MCF 10A (cell line): ENCODE measurements at regions not wholly inside any gene's neighbourhood (a gene's known extent, or its start where the extent isn't known, plus 50 kb on each side); places are given as distances from the start of the nearest gene placed in this dataset.

Source experiments
- BruUV-seq: library from RNA; stranded (reverse); fragments of 400-500 nt; replicated peaks from 2 replicates; lab custom pipeline; 2021; lab: Mats Ljungman, UMichigan
- CTCF ChIA-PET: fragments of 300-600 bp; sonication (Branson Sonifier 250); formaldehyde crosslinking; extraction: SDS; loops from one replicate; lab custom pipeline; 2021; ENCODE audit warnings: antibody characterized with exemption, inconsistent platforms; lab: Yijun Ruan, JAX
- POLR2A ChIA-PET: fragments of 300-600, 350-650 bp; sonication (Branson Sonifier 250); formaldehyde crosslinking; extraction: SDS; loops from one replicate; lab custom pipeline; 2020; ENCODE audit warnings: antibody characterized with exemption, inconsistent platforms; lab: Yijun Ruan, JAX
- DNase-seq: peaks from one replicate; pipeline ENCODE4 v3.0.0-alpha.2; 2018; ENCODE audit not compliant: unreplicated experiment
- H3K27ac Mint-ChIP-seq: one replicate; pipeline ENCODE4 v1.8.0; 2022; ENCODE audit warnings: mild to moderate bottlenecking, low read depth, mixed read lengths; ENCODE audit not compliant: unreplicated experiment
- H3K27me3 Mint-ChIP-seq: one replicate; pipeline ENCODE4 v1.8.0; 2022; ENCODE audit warnings: mixed read lengths; ENCODE audit not compliant: insufficient read depth, unreplicated experiment
- H3K36me3 Mint-ChIP-seq: one replicate; pipeline ENCODE4 v1.8.0; 2022; ENCODE audit warnings: mild to moderate bottlenecking, moderate library complexity, mixed read lengths; ENCODE audit not compliant: insufficient read depth, unreplicated experiment
- H3K4me1 Mint-ChIP-seq: one replicate; pipeline ENCODE4 v1.8.0; 2022; ENCODE audit warnings: mixed read lengths; ENCODE audit not compliant: insufficient read depth, unreplicated experiment
- H3K4me3 Mint-ChIP-seq: one replicate; pipeline ENCODE4 v1.8.0; 2022; ENCODE audit warnings: mild to moderate bottlenecking, moderate library complexity, mixed read lengths; ENCODE audit not compliant: unreplicated experiment
- H3K9me3 Mint-ChIP-seq: one replicate; pipeline ENCODE4 v1.8.0; 2022; ENCODE audit warnings: mixed read lengths; ENCODE audit not compliant: unreplicated experiment
- intact Hi-C: fragments of 100-400 bp; cut with micrococcal nuclease; formaldehyde crosslinking; loops from 2 replicates; pipeline ENCODE4 v1.14.1; 2022
- TF ChIP-seq, protein P1 (sequence below): fragments of 200-600 bp; IDR thresholded peaks from one replicate; pipeline ENCODE4 v1.8.0; 2022; ENCODE audit warnings: antibody characterized with exemption, mild to moderate bottlenecking; ENCODE audit not compliant: unreplicated experiment

DNA sequence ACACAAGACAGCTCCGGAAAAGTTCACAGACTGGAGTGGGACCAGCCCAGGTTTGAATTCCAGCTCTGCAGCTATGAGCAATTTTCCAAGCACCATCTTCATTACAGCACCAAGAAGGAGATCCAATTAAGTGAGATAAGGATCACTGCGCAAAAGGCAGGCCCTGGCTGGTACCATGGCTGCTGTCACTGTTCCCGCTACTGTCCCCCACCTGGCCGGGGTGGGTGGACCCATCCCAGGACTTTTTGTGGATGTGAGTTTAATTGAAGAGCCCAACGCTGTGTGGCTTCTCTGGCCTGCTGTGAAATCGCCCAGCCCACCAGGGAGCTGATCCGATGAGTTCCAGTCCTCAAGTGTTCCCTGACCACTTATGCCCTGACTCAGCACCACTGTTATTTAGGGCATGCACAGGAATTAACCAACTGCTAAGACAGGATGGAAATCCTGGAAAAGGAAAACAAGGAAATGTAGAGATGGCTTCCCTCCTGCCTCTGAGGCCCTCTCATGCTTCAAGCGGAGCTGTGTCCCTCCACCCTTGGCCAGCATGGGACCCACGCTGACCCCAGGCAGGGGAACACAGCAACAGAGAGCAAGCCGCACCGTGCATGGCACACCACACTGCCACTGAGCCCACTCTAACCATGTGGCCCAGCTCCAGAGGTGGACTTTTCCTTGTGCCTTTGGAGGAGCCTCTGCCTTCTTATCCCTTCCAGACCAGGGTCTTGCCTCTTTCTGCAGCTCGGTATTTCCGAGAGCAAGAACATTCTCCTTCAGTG is 150.0 kb upstream of the CST7 start:
- ChIA-PET CTCF (interaction anchor here (0.6 to 1.3 kb wide), 2 partner anchors 18 to 1889 kb away, joined by 3 to 4 read pairs; no protein-coding TSS in a partner anchor), POLR2A (no interaction called here)
- H3K36me3 Mint-ChIP-seq = peaks cover 6% of the 10 kb centered on the region
- intact Hi-C loops = no loop called here
- TF ChIP-seq, protein P1, sequence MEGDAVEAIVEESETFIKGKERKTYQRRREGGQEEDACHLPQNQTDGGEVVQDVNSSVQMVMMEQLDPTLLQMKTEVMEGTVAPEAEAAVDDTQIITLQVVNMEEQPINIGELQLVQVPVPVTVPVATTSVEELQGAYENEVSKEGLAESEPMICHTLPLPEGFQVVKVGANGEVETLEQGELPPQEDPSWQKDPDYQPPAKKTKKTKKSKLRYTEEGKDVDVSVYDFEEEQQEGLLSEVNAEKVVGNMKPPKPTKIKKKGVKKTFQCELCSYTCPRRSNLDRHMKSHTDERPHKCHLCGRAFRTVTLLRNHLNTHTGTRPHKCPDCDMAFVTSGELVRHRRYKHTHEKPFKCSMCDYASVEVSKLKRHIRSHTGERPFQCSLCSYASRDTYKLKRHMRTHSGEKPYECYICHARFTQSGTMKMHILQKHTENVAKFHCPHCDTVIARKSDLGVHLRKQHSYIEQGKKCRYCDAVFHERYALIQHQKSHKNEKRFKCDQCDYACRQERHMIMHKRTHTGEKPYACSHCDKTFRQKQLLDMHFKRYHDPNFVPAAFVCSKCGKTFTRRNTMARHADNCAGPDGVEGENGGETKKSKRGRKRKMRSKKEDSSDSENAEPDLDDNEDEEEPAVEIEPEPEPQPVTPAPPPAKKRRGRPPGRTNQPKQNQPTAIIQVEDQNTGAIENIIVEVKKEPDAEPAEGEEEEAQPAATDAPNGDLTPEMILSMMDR = no peak
- no peak overlapping the region for H3K27ac Mint-ChIP-seq
- H3K4me3 Mint-ChIP-seq = no peak overlapping the region
- no peaks in the 10 kb centered on the region for H3K4me1 Mint-ChIP-seq
- no peaks in the 10 kb centered on the region for H3K27me3 Mint-ChIP-seq
- no peaks in the 10 kb centered on the region for H3K9me3 Mint-ChIP-seq
- no TSS peak for BruUV-seq
- no peak for DNase-seq

DNA sequence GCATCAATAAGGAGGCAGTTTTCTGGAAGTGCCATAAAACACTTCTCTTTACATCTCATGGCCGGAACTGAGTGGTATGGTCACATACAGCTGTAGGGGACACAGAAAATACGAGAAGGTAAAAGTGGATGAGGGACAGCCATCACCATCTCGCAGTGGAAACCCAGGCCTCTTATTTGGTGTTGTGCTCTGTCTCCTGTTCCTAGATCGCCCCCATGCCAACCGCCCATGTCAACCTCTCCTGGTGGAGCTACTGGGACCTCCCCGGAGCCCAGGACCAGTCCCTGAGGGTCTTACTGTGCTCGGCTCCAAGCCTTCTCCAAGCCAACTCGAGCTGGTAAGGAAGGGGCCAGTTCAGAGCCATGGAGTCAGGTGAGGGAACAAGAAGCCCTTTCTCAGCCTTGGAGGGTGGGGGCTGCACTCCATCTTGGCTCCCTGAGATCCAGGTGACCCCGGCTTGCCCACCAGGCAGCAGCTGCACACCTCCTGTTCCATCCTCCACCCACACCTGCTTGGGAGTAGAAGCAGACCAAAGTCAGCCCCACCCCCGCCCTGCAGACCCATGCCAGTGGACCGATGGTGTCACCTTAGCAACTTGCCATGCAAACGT is 149.0 kb upstream of the CST7 start:
- Mint-ChIP-seq H3K36me3 (peaks cover 6% of the 10 kb centered on the region), H3K27ac (no peak overlapping the region), H3K9me3 (no peaks in the 10 kb centered on the region), H3K4me1 (no peaks in the 10 kb centered on the region), H3K27me3 (no peaks in the 10 kb centered on the region), H3K4me3 (no peak overlapping the region)
- DNase-seq = no peak
- intact Hi-C loops = no loop called here
- no TSS peak for BruUV-seq
- POLR2A ChIA-PET = no interaction called here
- CTCF ChIA-PET = interaction anchor here (1.4 kb wide), 1 partner anchor 9 kb away, joined by 3 read pairs; no protein-coding TSS in a partner anchor
- TF ChIP-seq, protein P1 = no peak

DNA sequence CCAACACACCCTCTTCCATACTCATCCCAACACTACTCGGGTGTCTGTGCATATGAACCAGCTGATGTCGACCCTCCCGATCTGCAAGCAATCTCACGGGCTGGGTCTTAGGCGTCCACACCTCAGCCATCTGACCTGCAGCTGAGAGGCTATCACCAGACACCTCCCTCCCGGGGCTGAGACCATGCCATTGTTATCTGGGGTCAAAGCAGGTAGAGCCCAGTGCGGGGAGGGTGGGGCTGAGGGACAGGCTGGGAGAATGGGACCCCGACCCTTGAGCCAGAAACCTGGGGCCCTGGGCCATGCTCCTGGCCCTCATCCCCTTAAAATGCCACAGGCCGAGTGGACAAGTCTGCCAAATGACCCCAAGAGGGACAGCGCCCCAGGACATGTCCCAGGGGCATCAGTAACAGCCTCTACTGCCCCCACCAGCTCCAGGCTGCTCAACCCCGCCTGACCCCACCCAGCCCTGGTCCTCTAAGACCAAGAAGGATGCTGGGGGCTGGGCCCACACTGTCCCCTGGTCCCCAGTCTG is 146.7 kb upstream of the CST7 start:
- no peak overlapping the region for H3K27ac Mint-ChIP-seq
- H3K4me1 Mint-ChIP-seq = no peaks in the 10 kb centered on the region
- DNase-seq = no peak
- no TSS peak for BruUV-seq
- no peak overlapping the region for H3K4me3 Mint-ChIP-seq
- ChIA-PET CTCF (no interaction called here), POLR2A (no interaction called here)
- no peaks in the 10 kb centered on the region for H3K27me3 Mint-ChIP-seq
- no peaks in the 10 kb centered on the region for H3K9me3 Mint-ChIP-seq
- TF ChIP-seq, protein P1 = no peak
- intact Hi-C loops = no loop called here
- H3K36me3 Mint-ChIP-seq = peaks cover 6% of the 10 kb centered on the region

DNA sequence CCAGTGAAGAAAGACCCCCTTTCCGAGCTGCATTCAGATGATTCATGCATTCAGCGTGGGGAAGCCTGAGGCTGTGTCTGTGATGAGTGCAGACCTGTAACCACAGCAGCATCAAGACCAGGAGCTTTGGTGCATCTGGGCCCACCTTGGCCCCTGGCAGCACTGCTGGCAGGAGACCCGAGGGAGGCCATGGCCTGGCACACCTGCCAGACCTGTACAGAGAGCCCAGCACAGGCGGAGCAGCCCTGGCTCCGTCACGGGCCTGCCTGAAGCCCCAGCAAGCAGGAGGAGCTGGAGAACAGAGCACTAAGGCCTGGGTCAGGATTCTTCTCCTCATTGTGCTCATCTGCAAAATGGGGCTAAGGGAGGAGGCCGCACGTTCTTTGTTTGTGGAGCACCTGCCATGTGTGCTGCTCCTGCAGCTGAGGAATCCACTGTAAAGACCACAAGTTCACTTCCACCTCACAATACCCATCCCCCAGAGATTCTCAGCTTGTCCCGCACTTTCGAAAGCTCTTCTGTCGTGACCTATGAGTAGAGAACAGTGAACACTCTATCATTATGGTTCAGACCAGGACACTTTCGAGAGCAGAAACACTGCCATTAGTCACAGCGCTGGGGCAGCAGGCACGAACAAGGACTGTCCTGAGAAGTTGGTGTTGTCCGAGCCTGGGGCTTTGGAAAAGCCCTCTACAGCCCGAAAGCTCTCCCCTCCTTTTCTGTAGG is 144.4 kb upstream of the CST7 start:
- Mint-ChIP-seq H3K27me3 (no peaks in the 10 kb centered on the region), H3K36me3 (peaks cover 6% of the 10 kb centered on the region), H3K27ac (no peak overlapping the region), H3K9me3 (no peaks in the 10 kb centered on the region), H3K4me1 (no peaks in the 10 kb centered on the region), H3K4me3 (no peak overlapping the region)
- DNase-seq = no peak
- CTCF ChIA-PET = interaction anchor here (0.6 kb wide), 1 partner anchor 1022 kb away, joined by 3 read pairs; no protein-coding TSS in a partner anchor
- intact Hi-C loops = no loop called here
- TF ChIP-seq, protein P1 = no peak
- POLR2A ChIA-PET = no interaction called here
- BruUV-seq = no TSS peak
